CD4-positive, alpha-beta T cell treated with Interleukin-1 beta for 1 hour (primary cell): ENCODE measurements at regions not wholly inside any gene's neighbourhood (a gene's known extent, or its start where the extent isn't known, plus 50 kb on each side); places are given as distances from the start of the nearest gene placed in this dataset.

ENCODE experiments used
- DNase-seq, 2 donors: peaks; one replicate each; pipeline ENCODE4 v3.0.0-alpha.2; 2020 to 2022

DNA sequence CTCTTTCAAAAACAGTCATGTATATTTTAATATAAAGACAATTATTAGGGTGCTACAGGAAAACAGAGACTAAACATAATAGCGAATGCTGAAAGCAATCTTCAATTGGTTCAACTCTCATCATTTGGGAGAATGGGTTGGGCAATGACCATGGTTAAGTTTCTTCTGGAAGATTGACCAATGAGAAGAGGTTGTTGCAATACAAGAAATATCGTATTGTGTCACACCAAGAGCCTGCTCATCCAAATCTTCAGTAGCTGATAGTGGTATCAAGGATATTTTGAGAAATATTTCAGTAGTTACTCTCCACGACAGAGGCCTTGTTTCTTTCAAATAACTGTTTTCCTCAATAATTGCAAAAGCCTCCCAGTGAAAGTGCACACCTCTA lies 83.0 kb upstream of the FNDC3A start:
- no peak for DNase-seq

- no peak for DNase-seq
Observed at GRCh38 chr13:48896312-48896711, 79.4 kb upstream of the FNDC3A start.

GRCh38 chr13:48901781-48902180 lies 73.9 kb upstream of the FNDC3A start:
- no peak for DNase-seq

GRCh38 chr13:48902368-48902767 lies 73.3 kb upstream of the FNDC3A start:
- no peak for DNase-seq

DNA sequence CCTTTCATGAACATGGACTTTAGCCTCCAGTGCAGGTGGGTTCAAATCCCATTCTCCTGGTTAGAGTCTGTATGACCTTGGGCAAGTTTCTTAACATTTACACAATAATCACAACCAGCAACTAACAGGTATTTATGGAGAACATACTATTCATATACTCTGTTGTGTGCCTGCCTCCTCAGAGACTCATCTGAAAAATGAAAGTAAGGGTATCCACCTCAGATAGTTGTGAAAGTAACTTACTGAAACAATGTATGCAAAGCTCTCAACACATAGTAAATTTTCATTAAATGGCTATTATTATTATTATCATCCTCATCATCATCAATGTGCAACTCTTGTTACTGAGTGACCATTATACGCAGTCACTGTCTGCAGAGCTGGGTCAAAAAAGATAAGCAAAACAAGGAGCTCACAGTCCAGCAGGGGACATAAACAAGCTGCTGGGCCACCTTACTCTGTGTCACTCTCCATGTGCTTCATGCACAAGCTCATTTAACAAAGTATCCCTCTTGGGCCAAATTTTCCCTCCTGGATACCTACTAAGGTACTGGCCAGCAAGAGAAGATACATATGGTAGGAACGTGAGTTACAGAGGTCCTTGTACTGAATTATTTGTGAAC lies 70.9 kb upstream of the FNDC3A start:
- DNase-seq, result no peak

DNA sequence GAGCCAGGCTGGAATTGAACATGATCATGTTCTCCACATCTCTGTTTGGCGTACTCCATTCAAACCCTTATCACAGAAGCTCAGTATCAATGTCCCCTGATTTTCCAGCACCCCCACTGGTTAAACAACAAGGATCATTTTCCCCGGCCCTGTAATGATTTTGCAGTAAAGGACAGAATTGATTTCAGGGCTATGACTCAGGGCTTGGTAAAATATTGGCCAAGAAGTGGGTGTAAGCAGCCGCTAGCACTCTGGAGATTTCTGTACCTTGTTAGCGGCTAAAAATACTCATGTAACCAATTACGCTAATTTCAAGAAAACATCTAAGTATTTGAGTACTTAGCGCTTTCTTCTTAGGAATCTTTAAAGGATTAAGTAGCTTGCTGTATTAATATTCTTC lies 69.5 kb upstream of the FNDC3A start:
- no peak for DNase-seq

- no peak for DNase-seq
Observed at GRCh38 chr13:48908381-48909055, 67.2 kb upstream of the FNDC3A start.

GRCh38 chr13:48909056-48909389 lies 66.7 kb upstream of the FNDC3A start:
- DNase-seq, result no peak

GRCh38 chr13:48910686-48911085 lies 65.0 kb upstream of the FNDC3A start:
- no peak for DNase-seq

- no peak for DNase-seq
Observed at GRCh38 chr13:48919751-48920150, 56.0 kb upstream of the FNDC3A start.

DNA sequence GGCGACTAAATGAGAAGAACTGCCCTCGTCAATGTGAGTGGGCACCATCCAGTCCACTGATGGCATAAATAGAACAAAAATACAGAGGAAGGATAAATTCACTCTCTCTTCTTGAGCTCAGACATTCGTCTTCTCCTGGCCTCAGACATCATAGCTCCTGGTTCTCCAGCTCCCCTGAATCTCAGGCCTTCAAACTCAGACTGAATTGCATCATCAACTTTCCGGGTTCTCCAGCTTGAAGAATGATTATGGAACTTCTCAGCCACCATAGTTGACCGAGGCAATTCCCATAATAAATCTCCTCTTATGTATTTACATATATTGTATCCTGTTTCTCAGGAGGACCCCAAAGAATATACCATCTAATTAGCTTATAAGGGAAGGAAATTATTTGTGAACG lies 55.0 kb upstream of the FNDC3A start:
- no peak for DNase-seq

DNA sequence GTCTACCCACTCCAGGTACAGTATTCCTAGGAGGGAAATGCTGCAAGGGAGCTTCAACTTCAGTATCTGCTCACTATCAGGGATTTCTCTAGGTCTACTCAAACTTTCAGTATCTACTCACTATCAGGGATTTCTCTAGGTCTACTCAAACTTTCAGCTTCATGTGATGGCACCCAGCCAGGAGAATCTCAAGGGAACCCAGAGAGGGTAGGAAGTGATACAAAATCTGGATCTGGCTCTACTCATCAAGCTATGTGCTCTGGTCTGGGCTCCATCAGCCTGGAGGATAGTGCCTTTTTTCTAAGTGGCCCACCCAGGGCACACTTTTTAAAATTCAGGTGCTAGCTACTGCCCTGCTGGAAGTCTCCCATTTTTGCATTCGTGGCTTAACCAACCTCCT lies 52.3 kb upstream of the FNDC3A start:
- DNase-seq, result no peak

DNA sequence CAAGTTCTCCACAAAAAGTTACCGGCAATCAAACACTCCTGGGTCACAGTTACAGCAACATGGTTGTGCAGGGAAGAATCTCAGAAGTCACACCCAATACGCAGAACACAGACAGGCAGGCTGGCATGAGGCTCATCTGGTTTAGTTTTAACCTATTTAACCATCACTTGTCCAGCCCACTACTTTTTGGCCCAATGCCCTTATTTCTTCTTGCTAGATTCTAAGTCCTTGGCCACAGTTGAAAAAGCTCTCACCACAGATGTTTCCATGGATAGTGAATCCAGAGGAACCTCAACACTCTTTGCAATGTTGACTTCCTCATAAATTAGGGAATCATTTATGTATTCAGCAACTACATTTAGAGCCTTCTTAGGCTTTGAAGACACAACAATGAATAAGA lies 50.7 kb upstream of the FNDC3A start:
- DNase-seq, result no peak
